HG03097 (cell line): ENCODE measurements at regions not wholly inside any gene's neighbourhood (a gene's known extent, or its start where the extent isn't known, plus 50 kb on each side); places are given as distances from the start of the nearest gene placed in this dataset.

ENCODE experiments used
- ATAC-seq: cut with Tn5 transposase; IDR thresholded peaks from one replicate; pipeline ENCODE4 v1.9.1; 2021; ENCODE audit not compliant: unreplicated experiment, low FRiP score

DNA sequence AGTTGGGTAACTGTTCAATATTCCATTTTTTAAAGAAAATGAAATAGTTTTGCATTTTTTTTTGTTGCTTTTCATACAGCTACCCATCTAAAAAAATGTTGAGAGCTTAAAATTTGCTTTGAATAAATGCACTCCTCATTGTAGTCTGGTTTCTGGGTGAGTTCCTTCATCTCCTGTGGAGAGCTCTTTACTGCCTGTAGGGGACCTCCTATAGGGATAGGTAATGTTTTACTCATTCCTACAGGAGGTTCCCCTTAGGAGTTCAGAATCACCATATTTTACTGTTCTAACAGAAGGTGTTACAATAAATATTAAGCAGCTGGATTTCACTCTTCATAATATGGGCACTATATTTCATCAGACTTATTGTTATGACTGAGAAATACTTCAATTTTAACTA, 947.3 kb upstream of the CRIM1 start:
- ATAC-seq, result no peak

DNA sequence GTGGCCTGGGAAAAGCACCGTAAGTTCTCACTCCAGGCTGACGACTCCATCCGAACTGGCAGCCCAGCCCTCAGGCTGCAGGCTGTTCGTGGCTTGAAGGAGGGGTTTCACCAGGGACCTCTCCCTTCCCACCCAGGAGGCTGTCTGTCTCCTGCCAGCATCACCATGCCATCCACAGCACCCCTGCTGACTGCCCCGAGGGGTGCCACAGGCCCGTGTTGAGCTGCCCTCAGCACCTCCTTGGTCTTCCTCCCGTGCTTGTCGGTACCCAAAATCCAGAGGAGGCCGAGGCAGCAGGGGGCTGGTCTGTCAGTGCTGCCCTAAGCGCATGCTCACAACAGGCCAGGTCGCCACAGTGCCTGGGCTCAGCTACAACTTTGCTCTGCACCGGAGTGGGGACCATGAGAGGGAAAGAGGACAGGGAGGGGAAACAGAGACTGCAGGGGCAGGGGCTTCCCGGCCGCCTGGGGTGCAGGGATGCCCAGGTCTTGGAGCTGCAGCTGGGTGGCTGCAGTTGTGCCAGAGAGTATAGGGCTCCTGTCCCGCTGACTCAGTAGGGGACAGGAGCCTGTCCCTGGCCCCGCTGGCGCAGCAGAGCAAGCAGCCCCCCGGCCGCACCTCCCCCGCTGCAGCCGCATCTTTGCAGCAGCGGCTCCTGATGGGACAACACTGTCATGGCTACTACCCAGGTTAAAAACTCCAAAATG, 963.7 kb upstream of the CRIM1 start:
- no peak for ATAC-seq

DNA sequence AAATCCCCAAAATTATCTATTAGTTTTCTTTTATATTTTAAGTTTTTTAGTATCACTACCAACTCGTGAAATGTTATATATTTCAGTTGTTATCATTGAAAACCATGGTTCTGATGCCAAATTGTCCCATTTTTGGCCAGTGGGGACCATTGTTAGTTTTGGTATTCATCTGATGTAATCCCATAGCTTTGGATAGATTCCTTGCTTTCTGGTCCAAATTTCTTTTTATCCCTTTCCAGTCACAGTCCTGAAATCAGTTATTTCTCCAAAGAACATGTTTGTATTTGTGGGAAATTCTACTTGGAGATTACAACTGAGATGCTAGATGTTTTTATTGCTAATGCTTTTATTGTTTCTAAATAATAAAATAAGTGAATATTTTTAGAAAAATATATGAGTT, 976.8 kb upstream of the CRIM1 start:
- ATAC-seq, result no peak

DNA sequence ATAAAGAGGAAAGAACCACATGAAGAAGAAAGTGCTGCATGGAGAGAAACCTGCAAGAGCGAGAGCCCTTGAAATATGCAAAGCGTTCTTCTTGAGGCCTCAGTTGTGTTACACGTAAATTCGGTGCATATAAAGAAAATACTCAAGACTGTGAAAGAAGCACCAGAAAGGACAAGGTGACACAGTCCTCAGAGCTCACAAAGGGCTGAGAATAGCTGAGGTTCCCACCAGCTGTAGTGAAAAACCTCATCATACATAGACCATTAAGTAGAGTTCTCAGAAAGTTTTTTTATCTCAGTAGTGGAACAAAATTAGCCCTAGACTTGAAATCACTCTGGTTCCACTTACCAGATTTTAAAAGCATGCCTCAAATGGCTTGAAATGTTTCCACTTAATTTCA, 980.7 kb upstream of the CRIM1 start:
- ATAC-seq, result no peak

DNA sequence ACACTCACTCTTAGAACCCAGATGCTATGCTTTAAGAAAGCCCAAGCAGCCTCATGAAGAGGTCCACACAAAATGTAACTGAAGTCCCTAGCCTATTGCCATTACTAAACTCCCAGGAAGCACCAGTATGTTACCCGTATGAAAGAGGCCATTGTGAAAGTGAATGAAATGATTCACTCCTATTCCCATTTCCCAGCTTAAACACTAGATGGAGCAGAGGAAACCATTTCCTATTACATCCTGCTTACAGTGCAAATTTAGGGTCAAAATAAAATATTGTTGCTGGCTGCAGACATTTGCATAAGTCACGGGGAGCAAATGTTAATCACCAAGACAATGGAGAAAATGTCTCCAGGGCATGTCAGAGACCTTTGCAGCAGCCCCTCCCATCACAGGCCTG, 989.7 kb upstream of the CRIM1 start:
- no peak for ATAC-seq

DNA sequence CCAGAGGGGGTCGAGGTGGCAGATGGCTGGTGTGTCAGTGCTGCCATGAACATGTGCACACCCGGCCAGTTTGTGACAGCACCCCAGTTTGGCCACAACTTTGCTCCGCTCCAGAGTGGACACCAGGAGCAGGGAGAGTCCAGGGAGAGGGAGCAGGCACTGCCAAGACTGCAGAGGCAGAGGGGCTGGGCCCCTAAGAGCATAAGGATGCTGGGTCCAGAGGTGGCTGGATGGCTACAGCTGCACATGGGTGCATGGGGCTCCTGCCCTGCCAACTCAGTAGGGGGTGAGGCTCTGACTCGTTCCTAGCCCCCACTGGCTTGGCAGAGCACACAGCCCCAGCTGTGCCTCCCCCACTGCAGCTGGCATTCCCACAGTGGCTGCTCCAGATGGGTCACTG, 999.2 kb upstream of the CRIM1 start:
- no peak for ATAC-seq

DNA sequence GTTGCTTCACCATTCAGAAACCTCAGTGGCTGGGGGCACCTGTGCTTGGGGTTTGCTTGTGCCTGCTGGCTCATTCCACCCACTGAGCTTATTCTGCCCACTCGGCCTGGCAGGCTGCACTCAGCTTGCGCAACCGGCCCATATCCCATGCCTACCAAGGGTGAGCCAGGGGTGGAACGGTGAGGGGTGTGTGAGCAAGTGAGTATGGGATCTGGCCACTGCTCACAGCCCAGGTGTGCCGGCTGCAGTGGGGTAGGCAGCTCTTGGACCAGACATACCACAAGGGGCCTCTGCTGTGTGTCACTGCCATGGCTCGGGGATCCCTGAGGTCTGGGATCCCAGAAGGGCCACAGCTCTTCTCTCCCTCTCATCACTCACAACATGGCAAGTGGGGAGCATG, 1000.5 kb upstream of the CRIM1 start:
- no peak for ATAC-seq

DNA sequence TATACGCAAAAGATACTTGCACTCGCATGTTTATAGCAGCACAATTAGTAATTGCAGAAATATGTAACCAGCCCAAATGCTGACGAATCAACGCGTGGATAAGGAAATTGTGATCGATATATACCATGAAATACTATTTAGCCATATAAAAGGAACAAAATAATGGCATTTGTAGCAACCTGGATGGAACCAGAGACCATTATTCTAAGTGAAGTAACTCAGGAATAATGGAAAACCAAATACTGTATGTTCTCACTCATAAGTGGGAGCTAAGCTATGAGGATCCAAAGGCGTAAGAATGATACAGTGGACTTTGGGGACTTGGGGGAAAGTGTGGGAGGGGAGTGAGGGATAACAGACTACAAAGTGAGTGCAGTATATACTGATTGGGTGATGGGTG, 1008.0 kb upstream of the CRIM1 start:
- no peak for ATAC-seq

DNA sequence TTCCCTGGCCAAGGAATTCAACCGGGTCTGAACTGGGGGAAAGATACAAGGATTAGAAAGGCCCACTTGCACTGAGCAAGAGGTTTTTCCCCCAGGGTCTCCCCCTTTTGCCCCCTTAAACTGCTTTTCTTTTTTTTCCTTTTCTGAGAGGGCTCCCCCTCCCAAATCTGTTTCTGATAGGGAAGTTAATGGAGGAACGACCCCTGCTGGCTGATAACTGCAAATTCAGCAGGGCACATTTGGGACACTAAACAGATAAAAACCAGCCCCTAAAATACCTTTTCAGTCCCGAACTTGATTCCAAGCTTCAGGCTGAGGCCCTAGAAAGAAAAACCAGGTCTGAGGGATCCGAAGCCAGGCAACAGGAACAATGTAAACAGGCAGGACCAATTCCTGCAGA, 1012.4 kb upstream of the CRIM1 start:
- ATAC-seq, result no peak

DNA sequence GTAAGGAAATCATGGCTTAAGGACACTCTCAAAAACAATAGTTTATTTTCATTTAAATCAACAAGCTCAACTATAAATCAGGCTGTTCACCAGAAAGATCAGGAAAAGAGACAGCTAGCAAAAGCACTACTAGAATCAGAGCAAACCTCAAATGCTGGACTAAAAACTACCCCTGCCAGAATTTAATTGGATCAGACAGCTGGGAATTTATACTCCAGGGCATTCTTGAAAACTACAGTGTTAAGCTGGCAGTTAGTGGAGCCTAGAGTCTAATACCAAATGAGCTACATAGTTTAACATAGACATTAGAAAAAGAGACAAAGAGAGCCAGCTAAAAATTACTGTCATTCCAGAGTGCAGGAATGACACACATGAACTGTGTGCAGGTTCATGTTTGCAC, 1016.4 kb upstream of the CRIM1 start:
- no peak for ATAC-seq

DNA sequence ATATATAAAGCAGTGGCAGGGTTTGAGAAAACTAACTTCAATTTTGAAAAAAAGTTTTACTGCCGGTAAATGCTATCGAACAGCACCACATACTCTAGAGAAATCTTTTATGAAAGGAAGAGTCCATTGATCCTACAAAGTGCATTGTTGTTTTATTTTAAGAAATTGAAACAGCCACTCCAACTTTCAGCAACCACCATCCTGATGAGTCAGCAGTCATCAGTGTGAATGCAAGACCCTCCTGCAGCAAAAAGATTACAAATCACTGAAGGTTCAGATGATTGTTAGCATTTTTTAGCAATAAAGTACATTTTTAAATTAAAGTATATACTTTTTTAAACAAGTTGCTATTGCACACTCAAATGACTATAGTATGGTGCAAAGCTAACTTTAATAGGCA, 1017.7 kb upstream of the CRIM1 start:
- ATAC-seq, result no peak

DNA sequence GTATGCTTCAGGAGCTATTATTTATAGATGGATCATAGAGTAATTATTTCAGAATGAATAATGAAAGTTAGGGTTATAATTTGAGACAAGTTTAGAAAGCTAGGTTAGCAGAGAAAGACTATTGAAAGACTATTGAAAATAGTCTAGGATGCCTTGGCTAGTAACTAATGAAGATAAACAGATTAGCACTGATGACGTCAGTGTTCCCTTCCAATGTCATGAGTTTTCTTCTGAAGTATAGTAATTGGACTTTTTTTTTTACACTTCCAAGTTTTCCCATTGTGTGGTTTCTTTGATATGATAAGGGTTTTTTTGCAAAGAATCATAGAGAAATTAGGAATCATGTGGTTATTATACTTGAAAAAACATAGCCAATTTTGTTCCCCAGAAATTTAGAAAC, 1041.5 kb upstream of the CRIM1 start:
- no peak for ATAC-seq

DNA sequence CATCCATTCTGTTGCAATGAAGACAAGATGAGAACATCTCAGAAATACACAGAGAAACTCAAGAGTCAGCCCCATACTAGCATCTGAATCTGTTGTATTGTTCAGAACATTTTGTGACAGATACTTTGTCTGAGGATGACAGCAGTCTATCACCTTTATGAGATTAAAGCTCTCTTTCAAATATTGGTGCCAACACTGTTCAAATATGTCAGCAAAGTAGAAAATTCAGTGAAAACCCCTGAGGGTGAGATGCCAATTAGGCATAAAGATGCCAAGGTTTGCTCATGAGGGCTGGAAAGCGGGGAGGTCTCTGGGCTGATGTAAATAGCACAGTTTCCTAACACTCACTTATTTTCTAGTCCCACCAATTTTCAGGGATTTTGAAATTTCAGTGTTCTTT, 1054.2 kb upstream of the CRIM1 start:
- no peak for ATAC-seq

DNA sequence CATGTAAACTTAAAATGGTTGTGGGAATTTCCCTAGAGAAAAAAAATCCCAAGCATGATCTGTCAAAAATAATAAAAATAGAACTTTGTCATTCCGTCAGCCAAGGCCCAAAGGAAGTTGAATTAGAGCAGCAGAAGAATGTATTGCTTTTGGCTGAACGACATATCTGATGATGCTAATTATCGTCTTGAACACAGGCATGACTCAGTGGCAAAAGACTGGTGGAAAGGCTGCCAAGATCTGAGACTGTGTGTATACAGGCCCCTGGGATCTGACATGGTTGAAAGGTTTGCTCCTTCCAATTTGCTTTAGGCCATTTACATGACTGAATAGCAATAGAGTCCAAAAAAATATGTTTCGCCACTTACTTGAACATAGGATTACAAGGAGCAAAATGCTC, 1057.1 kb upstream of the CRIM1 start:
- no peak for ATAC-seq

DNA sequence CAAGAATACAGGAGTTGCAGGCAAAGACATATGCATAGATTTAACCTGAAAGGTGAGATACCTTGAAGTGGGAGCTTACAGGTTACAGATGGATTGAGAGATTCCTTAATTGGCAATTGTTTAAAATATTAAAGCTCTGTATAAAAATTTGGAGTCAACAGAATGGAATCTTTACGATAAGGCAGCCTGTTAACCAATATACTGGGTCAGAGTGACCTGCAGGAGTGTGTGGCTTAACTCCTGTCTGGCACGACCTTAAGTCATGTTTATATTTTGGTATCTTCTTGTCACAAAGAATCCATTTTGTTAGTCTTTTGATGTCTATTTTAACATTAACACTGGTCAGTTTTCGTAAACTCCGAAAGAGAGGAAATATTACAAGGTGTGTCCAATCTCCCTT, 1058.2 kb upstream of the CRIM1 start:
- no peak for ATAC-seq

DNA sequence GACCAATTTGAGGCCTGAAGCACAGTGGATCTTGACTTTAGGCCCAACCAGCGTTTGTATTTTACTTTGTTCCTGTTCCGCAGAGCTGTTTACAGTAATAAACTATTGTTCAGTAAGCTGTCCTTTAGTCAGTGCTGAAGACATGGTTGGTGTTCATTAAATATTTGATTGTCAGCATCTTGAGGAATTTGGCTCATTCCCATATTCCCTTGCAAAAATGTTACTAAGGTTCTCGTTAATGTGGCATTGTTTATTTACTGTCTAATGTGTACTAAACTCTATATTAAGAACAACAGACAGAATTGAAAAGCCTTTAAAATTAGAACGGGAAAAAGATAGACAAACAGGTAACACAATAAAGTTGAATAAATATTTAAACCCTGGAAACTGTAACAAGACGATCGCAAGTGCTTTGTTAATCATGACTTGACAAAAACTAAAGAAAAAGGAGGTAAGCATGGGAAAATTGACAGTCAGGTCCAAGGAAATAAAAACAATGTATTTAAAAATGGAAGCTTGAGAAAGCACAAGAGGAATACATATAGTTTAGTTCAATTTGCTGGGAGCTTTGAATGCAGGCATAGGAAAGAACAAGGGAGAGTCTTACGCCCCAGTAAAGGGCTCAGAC, 1060.8 kb upstream of the CRIM1 start:
- ATAC-seq, result no peak

DNA sequence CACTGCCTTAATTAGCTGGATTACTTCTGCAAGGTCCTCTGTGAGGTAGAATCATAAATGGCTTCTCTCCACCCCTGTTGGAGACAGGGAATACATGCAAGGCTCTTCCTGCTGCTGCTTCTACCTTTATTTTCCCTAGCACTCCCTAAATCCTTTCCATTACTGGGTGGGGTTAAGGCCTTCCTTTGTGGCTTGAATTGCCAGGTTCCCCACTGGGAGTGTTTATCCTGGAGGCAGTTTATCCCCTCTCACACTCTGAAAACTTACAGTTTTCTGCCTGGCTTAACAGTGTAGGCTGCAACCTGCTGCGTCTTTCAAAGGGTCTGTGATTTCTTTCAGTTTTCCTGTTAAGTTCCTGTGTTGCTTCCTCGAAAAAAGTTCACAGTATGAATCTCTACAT, 1062.3 kb upstream of the CRIM1 start:
- no peak for ATAC-seq

DNA sequence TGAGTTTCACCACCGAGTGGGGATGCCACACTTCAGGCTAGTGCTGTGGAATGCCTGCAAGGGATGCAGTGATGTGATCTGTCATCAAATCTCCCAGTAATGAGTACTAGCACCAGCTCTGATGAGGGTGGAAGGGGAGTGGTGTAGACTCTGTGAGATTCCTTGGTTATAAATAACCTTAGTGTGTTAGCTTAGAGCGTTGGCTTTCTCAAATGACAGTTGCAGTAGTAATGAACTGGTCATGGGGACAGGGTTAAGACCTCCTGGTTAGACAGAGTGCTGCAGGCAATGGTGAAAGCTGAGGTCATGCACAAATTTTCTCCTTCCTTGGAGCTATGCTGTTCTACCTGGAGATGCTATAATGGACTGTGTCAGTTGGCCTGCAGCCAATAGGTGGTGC, 1063.4 kb upstream of the CRIM1 start:
- no peak for ATAC-seq

DNA sequence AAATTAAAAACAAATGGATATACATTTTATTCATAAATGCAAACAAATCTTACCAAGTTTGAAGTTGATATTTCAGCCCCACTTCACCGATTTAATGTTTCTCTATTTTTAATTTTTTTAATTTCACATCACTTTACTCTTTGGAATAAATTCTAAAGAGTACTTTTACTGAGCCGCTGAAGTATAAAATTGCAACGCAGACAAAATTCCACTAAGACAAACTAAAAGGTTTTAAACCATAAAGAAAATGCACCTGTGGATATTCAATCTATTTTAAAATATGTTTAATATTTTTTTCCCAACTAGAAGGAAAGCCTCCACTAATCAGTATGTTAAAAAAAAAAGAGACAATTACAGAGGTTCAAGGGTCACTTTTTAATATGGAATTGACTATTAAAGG, 1073.9 kb upstream of the CRIM1 start:
- ATAC-seq, result no peak

DNA sequence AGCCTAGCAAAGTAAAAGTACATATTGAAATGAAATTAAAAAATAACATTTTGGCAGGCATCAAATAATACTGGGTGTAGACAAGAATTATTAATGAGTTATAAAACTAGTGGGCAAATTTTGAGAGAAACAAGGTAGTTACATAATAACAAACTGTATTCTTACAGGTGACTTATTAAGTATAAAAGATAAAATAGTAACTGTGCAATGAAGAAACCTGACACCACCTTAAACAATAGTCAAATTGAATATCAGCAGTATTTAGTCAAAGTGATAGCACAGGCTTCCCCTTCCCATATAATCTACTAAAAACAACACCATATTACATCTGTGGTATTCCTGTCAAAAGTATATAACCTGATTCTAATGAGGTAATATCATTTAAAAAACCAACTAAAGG, 1099.8 kb upstream of the CRIM1 start:
- no peak for ATAC-seq

DNA sequence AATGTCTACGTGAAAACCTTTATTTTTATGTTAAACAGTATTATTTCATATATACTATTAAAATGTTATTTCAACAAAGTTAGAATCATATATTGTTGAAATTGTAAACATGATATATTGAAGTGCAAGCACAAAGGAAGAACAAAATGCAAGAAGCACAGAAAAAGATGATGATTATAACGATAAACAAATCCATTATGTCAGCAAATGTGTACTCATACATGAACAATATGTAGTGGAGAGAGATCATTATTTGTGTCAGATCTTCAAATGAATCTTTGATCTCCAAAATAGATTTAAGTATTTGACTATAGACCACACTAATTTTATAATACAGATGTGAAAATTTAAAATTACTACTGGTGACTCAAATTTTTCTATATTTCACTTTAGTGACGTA, 1104.4 kb upstream of the CRIM1 start:
- no peak for ATAC-seq

DNA sequence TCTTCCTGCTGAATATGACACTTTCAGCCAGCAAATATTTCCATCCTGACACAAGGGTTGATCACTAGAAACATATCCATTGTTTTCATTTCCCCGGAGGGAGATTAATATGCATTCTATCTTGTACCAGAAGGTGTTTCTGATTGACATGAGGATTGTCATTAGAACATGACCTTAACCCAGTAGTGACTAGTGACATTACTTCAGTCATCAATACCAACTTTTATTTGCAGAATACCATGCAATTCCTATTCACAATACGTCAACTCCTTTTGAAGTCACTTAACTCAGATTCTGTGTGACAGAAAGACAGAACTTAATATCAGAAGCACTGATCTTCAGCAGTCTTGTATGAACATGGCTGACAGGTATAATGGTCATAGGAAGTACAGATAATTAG, 1108.9 kb upstream of the CRIM1 start:
- no peak for ATAC-seq

DNA sequence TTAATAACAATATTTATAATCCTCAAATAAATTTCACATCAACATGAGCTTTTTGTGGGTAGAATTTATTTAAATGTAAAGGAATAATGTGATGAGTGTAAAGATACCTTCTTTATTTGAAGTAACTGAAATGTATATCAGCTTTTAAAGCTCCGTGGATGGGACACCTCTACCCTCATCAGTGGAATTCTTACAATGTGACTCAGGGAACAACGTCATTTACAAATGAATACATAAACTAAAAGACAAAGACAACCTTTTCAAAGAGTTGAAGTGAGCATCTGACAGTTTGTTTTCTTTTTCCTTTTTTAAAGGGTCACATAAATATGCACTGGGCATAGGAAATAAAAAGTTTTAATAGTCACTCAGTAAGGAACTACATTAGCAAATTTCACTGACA, 1127.0 kb upstream of the CRIM1 start:
- ATAC-seq, result no peak
